ENCODE measurements at regions not wholly inside any gene's neighbourhood (a gene's known extent, or its start where the extent isn't known, plus 50 kb on each side); places are given as distances from the start of the nearest gene placed in this dataset.
A peak's percentile ranks its signal among the peaks of the same experiment; 100 is the strongest.
"Not testable (repeated sequence)": the region's sequence is repeated elsewhere in the genome, so short reads cannot be mapped to it uniquely, and the experiment has no call there.

GRCh38 chr16:27600381-27600780 is 50.4 kb downstream of the KATNIP start:
- no peak for DNase-seq (ENCODE audit: low read depth)

- DNase-seq (ENCODE audit: low read depth): no peak
Measured at GRCh38 chr16:27602103-27602502, 52.2 kb downstream of the KATNIP start.

- peak; percentile 5 for DNase-seq (ENCODE audit: low read depth)
Measured at GRCh38 chr16:27605500-27606106, 55.7 kb downstream of the KATNIP start.

GRCh38 chr16:27611340-27611739 is 61.4 kb downstream of the KATNIP start:
- DNase-seq (ENCODE audit: low read depth): no peak

GRCh38 chr16:27613238-27613791 is 63.4 kb downstream of the KATNIP start:
- DNase-seq (ENCODE audit: low read depth): no peak

GRCh38 chr16:27617665-27618064 is 67.7 kb downstream of the KATNIP start:
- DNase-seq (ENCODE audit: low read depth): no peak

GRCh38 chr16:27618165-27618564 is 68.2 kb downstream of the KATNIP start:
- no peak for DNase-seq (ENCODE audit: low read depth)

GRCh38 chr16:27618606-27619327 is 68.8 kb downstream of the KATNIP start:
- DNase-seq (ENCODE audit: low read depth): no peak

GRCh38 chr16:27620541-27620940 is 70.6 kb downstream of the KATNIP start:
- no peak for DNase-seq (ENCODE audit: low read depth)

GRCh38 chr16:27624154-27625049 is 74.5 kb downstream of the KATNIP start:
- no peak for DNase-seq (ENCODE audit: low read depth)

GRCh38 chr16:27625050-27625697 is 75.2 kb downstream of the KATNIP start:
- DNase-seq (ENCODE audit: low read depth): no peak

- no peak for DNase-seq (ENCODE audit: low read depth)
Measured at GRCh38 chr16:27627136-27627535, 77.2 kb downstream of the KATNIP start.

GRCh38 chr16:27628241-27628942 is 78.4 kb downstream of the KATNIP start:
- DNase-seq (ENCODE audit: low read depth): no peak

GRCh38 chr16:27628943-27629462 is 79.1 kb downstream of the KATNIP start:
- DNase-seq (ENCODE audit: low read depth): not testable (repeated sequence)

- DNase-seq (ENCODE audit: low read depth): no peak
Measured at GRCh38 chr16:27632216-27632615, 82.3 kb downstream of the KATNIP start.

GRCh38 chr16:27633221-27633620 is 83.3 kb downstream of the KATNIP start:
- DNase-seq (ENCODE audit: low read depth): no peak

- no peak for DNase-seq (ENCODE audit: low read depth)
Measured at GRCh38 chr16:27633721-27634120, 83.8 kb downstream of the KATNIP start.

- DNase-seq (ENCODE audit: low read depth): no peak
Measured at GRCh38 chr16:27634779-27635178, 84.8 kb downstream of the KATNIP start.

GRCh38 chr16:27636453-27637240 is 86.7 kb downstream of the KATNIP start:
- no peak for DNase-seq (ENCODE audit: low read depth)

GRCh38 chr16:27638833-27639560 is 89.1 kb downstream of the KATNIP start:
- no peak for DNase-seq (ENCODE audit: low read depth)

Measured in HS-27A (cell line).